IMR-90 (cell line): ENCODE measurements at regions not wholly inside any gene's neighbourhood (a gene's known extent, or its start where the extent isn't known, plus 50 kb on each side); places are given as distances from the start of the nearest gene placed in this dataset.

ENCODE experiments used
- ATAC-seq: fragments of 200-7000 bp; cut with Tn5 transposase; 2 replicates; pipeline ENCODE4 v1.9.1; 2020; ENCODE audit warnings: low read depth, mild to moderate bottlenecking, moderate library complexity
- BruUV-seq: library from RNA; stranded (reverse); fragments of 400-500 nt; replicated peaks from 2 replicates; lab custom pipeline; 2021; lab: Mats Ljungman, UMichigan
- CTCF ChIA-PET: fragments of 300-600 bp; formaldehyde crosslinking; extraction: SDS; loops from one replicate; lab custom pipeline; 2021; ENCODE audit warnings: antibody characterized with exemption; lab: Yijun Ruan, JAX
- POLR2A ChIA-PET: fragments of 300-600 bp; sonication (Branson Sonifier 250); formaldehyde crosslinking; loops from one replicate; lab custom pipeline; 2022; ENCODE audit warnings: antibody characterized with exemption; ENCODE audit not compliant: unreplicated experiment; lab: Charles Lee
- DNase-seq: peaks from one replicate; pipeline ENCODE4 v3.0.0; 2013
- H2AFZ ChIP-seq: replicated peaks from 2 replicates; pipeline ENCODE3; 2013; ENCODE audit warnings: low read length, mild to moderate bottlenecking; ENCODE audit not compliant: poor library complexity
- H2AK5ac ChIP-seq: 2 replicates; pipeline ENCODE4 v1.6.1; 2013; ENCODE audit warnings: low read depth, low read length, inconsistent platforms
- H2AK9ac ChIP-seq: replicated peaks from 2 replicates; pipeline ENCODE3; 2013; ENCODE audit warnings: mild to moderate bottlenecking, low read depth, low read length, moderate library complexity; ENCODE audit not compliant: poor library complexity
- H2BK120ac ChIP-seq: 2 replicates; pipeline ENCODE4 v1.6.1; 2013; ENCODE audit warnings: low read depth, low read length, inconsistent platforms
- H2BK15ac ChIP-seq: 3 replicates; pipeline ENCODE4 v1.6.1; 2013; ENCODE audit warnings: low read depth, low read length, inconsistent platforms
- H2BK20ac ChIP-seq: 2 replicates; pipeline ENCODE4 v1.6.1; 2013; ENCODE audit warnings: low read depth, mild to moderate bottlenecking, inconsistent platforms, low read length, moderate library complexity
- H2BK5ac ChIP-seq: 2 replicates; pipeline ENCODE4 v1.6.1; 2013; ENCODE audit warnings: mild to moderate bottlenecking, low read depth, low read length, inconsistent platforms; ENCODE audit not compliant: poor library complexity, severe bottlenecking
- H3K14ac ChIP-seq: replicated peaks from 2 replicates; pipeline ENCODE4 v1.6.1; 2013; ENCODE audit warnings: low read depth, low read length, inconsistent platforms
- H3K18ac ChIP-seq: 2 replicates; pipeline ENCODE4 v1.6.1; 2013; ENCODE audit warnings: low read depth, low read length, control low read depth
- H3K23ac ChIP-seq: 2 replicates; pipeline ENCODE4 v1.6.1; 2013; ENCODE audit warnings: low read depth, low read length, inconsistent platforms
- H3K27ac ChIP-seq: 2 replicates; pipeline ENCODE4 v1.5.1; 2013; ENCODE audit warnings: mild to moderate bottlenecking, control low read depth, low read length; ENCODE audit not compliant: insufficient read depth
- H3K27me3 ChIP-seq: 2 replicates; pipeline ENCODE4 v1.6.1; 2013; ENCODE audit warnings: low read length; ENCODE audit not compliant: control insufficient read depth, insufficient read depth
- H3K36me3 ChIP-seq: 2 replicates; pipeline ENCODE4 v1.6.1; 2013; ENCODE audit warnings: low read length, mixed read lengths; ENCODE audit not compliant: control insufficient read depth, insufficient read depth
- H3K4ac ChIP-seq: 2 replicates; pipeline ENCODE4 v1.6.1; 2013; ENCODE audit warnings: low read depth, low read length, inconsistent platforms
- H3K4me1 ChIP-seq: 2 replicates; pipeline ENCODE4 v1.6.1; 2013; ENCODE audit warnings: low read length, mixed read lengths; ENCODE audit not compliant: control insufficient read depth, insufficient read depth
- H3K4me2 ChIP-seq: 2 replicates; pipeline ENCODE4 v1.6.1; 2013; ENCODE audit warnings: low read depth, mild to moderate bottlenecking, control low read depth, low read length, moderate library complexity
- H3K4me3 ChIP-seq: 2 replicates; pipeline ENCODE4 v1.5.1; 2013; ENCODE audit warnings: low read depth, mild to moderate bottlenecking, control low read depth, low read length, moderate library complexity; ENCODE audit not compliant: insufficient read depth
- H3K56ac ChIP-seq: 2 replicates; pipeline ENCODE4 v1.6.1; 2013; ENCODE audit warnings: low read length, inconsistent platforms; ENCODE audit not compliant: insufficient read depth; ENCODE audit errors: extremely low read depth
- H3K79me1 ChIP-seq, 2 experiments: 2 replicates each; pipeline ENCODE4 v1.6.1; 2013; ENCODE audit warnings: low read length in 2 of 2, inconsistent platforms in 1 of 2, low read depth in 1 of 2
- H3K9ac ChIP-seq: 2 replicates; pipeline ENCODE4 v1.6.1; 2013; ENCODE audit warnings: low read depth, low read length, control low read depth
- H3K9me1 ChIP-seq: 2 replicates; pipeline ENCODE4 v1.6.1; 2013; ENCODE audit warnings: low read length, inconsistent platforms; ENCODE audit not compliant: insufficient read depth
- H3K9me3 ChIP-seq: 2 replicates; pipeline ENCODE4 v1.6.1; 2013; ENCODE audit warnings: low read length; ENCODE audit not compliant: control insufficient read depth, insufficient read depth
- H4K20me1 ChIP-seq: 2 replicates; pipeline ENCODE4 v1.6.1; 2013; ENCODE audit warnings: low read length, inconsistent platforms; ENCODE audit not compliant: insufficient read depth
- H4K5ac ChIP-seq: 2 replicates; pipeline ENCODE4 v1.6.1; 2013; ENCODE audit warnings: mild to moderate bottlenecking, low read depth, low read length, control low read depth
- H4K8ac ChIP-seq, 2 experiments: 2 replicates each; pipeline ENCODE4 v1.6.1; 2013; ENCODE audit warnings: low read depth in 2 of 2, low read length in 2 of 2, control low read depth in 1 of 2, inconsistent platforms in 1 of 2
- H4K91ac ChIP-seq: 2 replicates; pipeline ENCODE4 v1.6.1; 2013; ENCODE audit warnings: low read depth, low read length, inconsistent platforms; ENCODE audit not compliant: insufficient read depth
- CEBPB ChIP-seq: IDR thresholded peaks from 2 replicates; pipeline ENCODE4 v1.6.1; 2012; ENCODE audit warnings: low read depth, low read length, improper control_type of control experiment
- CHD1 ChIP-seq: IDR thresholded peaks from 2 replicates; pipeline ENCODE4 v1.6.1; 2012; ENCODE audit warnings: low read depth, low read length, improper control_type of control experiment
- ELK1 ChIP-seq: fragments of 150-350 bp; IDR thresholded peaks from 2 replicates; pipeline ENCODE4 v1.6.1; 2016; ENCODE audit warnings: low read depth, mild to moderate bottlenecking, low read length, moderate library complexity, borderline replicate concordance
- MAFK ChIP-seq: IDR thresholded peaks from 2 replicates; pipeline ENCODE4 v1.6.1; 2012; ENCODE audit warnings: low read depth, low read length, improper control_type of control experiment
- NFE2L2 ChIP-seq: fragments of 150-350 bp; IDR thresholded peaks from 2 replicates; pipeline ENCODE4 v1.6.1; 2016; ENCODE audit warnings: low read depth, mild to moderate bottlenecking, low read length
- RAD21 ChIP-seq: IDR thresholded peaks from 2 replicates; pipeline ENCODE4 v1.6.1; 2012; ENCODE audit warnings: low read length, improper control_type of control experiment
- SMC3 ChIP-seq: fragments of 150-350 bp; IDR thresholded peaks from 2 replicates; pipeline ENCODE4 v1.6.1; 2016; ENCODE audit warnings: low read depth, mild to moderate bottlenecking, antibody characterized with exemption, low read length, moderate library complexity
- WGBS, 2 experiments: methylation state at CpG; one replicate each; pipeline versions ENCODE4 v1.1.5 to v1.1.7; 2013; ENCODE audit warnings: missing lambda C conversion rate in 2 of 2; ENCODE audit not compliant: insufficient read length in 1 of 2; ENCODE audit errors: extremely low coverage in 2 of 2; 5-methylcytosine and 5-hydroxymethylcytosine counted together
- dilution Hi-C: fragments of 300-500 bp; cut with HindIII; formaldehyde crosslinking; loops from one replicate; pipeline ENCODE4 v1.14.3; 2018; ENCODE audit warnings: low sequenced_read_pairs; ENCODE audit not compliant: unreplicated experiment
- in situ Hi-C: fragments of 300-500 bp; cut with MboI; formaldehyde crosslinking; loops from 3 replicates; pipeline ENCODE4 v1.14.3; 2019; ENCODE audit warnings: low sequenced_read_pairs, inconsistent platforms, mixed read lengths
- intact Hi-C: fragments of 100-400 bp; cut with micrococcal nuclease; formaldehyde crosslinking; loops from 2 replicates; pipeline ENCODE4 v1.10.0; 2022

GRCh38 chr12:97321621-97322020 lies 141.0 kb upstream of the RMST start:
- Histone ChIP-seq H4K20me1 (no peaks in the 10 kb centered on the region), H3K4me3 (no peak overlapping the region), H4K5ac (no peak overlapping the region), H3K18ac (no peak overlapping the region), H3K9me1 (no peaks in the 10 kb centered on the region), H3K23ac (no peak overlapping the region), H3K4ac (no peak overlapping the region), H3K27ac (no peak overlapping the region), H3K79me1 (no peaks in the 10 kb centered on the region), H3K56ac (no peak overlapping the region), H2AFZ (no peak overlapping the region), H2BK20ac (no peak overlapping the region), H2BK120ac (no peak overlapping the region), H3K27me3 (no peaks in the 10 kb centered on the region), H3K9ac (no peak overlapping the region), H4K91ac (no peak overlapping the region), H3K36me3 (no peaks in the 10 kb centered on the region), H2BK15ac (no peak overlapping the region), H2AK9ac (no peak overlapping the region), H2AK5ac (no peak overlapping the region), H4K8ac (no peak overlapping the region), H3K14ac (no peak overlapping the region), H3K4me1 (no peaks in the 10 kb centered on the region), H2BK5ac (no peak overlapping the region), H3K4me2 (no peak overlapping the region), H3K9me3 (0 out of 2 replicates have a peak, but pooled peaks cover 2% of the 10 kb centered on the region)
- WGBS, 2 experiments = no CpG with 5 or more reads among the region's 4 CpGs
- ChIA-PET POLR2A (no interaction called here), CTCF (no interaction called here)
- dilution Hi-C loops (no loop called here), in situ Hi-C loops (loop anchor here (25.0 kb wide), 1 partner anchor 1066 kb away; no protein-coding TSS in a partner anchor), intact Hi-C loops (no loop called here)
- DNase-seq = no peak
- BruUV-seq = no TSS peak
- no peak for TF ChIP-seq ELK1
- TF ChIP-seq CEBPB = no peak
- TF ChIP-seq NFE2L2 = no peak
- no peak for TF ChIP-seq CHD1
- no peak for TF ChIP-seq MAFK
- no peak for TF ChIP-seq SMC3
- TF ChIP-seq RAD21 = no peak
- ATAC-seq = no peak
